ENCODE measurements at regions not wholly inside any gene's neighbourhood (a gene's known extent, or its start where the extent isn't known, plus 50 kb on each side); places are given as distances from the start of the nearest gene placed in this dataset.

- TF ChIP-seq CTCF (IDR thresholded peaks at IDR 0.05; ENCODE audit: insufficient read depth, low read length) (no peak), POLR2AphosphoS5 (IDR thresholded peaks at IDR 0.05; ENCODE audit: low read depth) (no peak), GABPA (IDR thresholded peaks at IDR 0.05; ENCODE audit: low read depth) (no peak)
- TF ChIP-seq, protein P1, sequence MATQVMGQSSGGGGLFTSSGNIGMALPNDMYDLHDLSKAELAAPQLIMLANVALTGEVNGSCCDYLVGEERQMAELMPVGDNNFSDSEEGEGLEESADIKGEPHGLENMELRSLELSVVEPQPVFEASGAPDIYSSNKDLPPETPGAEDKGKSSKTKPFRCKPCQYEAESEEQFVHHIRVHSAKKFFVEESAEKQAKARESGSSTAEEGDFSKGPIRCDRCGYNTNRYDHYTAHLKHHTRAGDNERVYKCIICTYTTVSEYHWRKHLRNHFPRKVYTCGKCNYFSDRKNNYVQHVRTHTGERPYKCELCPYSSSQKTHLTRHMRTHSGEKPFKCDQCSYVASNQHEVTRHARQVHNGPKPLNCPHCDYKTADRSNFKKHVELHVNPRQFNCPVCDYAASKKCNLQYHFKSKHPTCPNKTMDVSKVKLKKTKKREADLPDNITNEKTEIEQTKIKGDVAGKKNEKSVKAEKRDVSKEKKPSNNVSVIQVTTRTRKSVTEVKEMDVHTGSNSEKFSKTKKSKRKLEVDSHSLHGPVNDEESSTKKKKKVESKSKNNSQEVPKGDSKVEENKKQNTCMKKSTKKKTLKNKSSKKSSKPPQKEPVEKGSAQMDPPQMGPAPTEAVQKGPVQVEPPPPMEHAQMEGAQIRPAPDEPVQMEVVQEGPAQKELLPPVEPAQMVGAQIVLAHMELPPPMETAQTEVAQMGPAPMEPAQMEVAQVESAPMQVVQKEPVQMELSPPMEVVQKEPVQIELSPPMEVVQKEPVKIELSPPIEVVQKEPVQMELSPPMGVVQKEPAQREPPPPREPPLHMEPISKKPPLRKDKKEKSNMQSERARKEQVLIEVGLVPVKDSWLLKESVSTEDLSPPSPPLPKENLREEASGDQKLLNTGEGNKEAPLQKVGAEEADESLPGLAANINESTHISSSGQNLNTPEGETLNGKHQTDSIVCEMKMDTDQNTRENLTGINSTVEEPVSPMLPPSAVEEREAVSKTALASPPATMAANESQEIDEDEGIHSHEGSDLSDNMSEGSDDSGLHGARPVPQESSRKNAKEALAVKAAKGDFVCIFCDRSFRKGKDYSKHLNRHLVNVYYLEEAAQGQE (IDR thresholded peaks at IDR 0.05; ENCODE audit: insufficient replicate concordance, low read depth) = no peak
Measured at GRCh38 chr22:48584170-48584569, 1243.5 kb downstream of the BRD1 start.

Data from HL-60 (cell line).